A673 (cell line): ENCODE measurements at regions not wholly inside any gene's neighbourhood (a gene's known extent, or its start where the extent isn't known, plus 50 kb on each side); places are given as distances from the start of the nearest gene placed in this dataset.

ENCODE experiments used
- CTCF ChIP-seq: fragments of 300-800, 200-600 bp; sonication (generic); conservative IDR thresholded peaks from 2 replicates; pipeline ENCODE4 v1.5.1; 2017; ENCODE audit warnings: low read depth, mild to moderate bottlenecking, antibody characterized with exemption, low read length, moderate library complexity, mixed read lengths
- EZH2 ChIP-seq: fragments of 200-600 bp; sonication (generic); IDR thresholded peaks from 2 replicates; pipeline ENCODE4 v1.6.1; 2017; ENCODE audit warnings: borderline replicate concordance, low read depth, mild to moderate bottlenecking, mixed read lengths, antibody characterized with exemption, low read length; ENCODE audit not compliant: poor library complexity, severe bottlenecking

GRCh38 chr5:2506603-2507002 lies 244.9 kb downstream of the IRX2 start:
- TF ChIP-seq CTCF (no peak), EZH2 (no peak)
